NCI-H1417 (cell line): ENCODE measurements at regions not wholly inside any gene's neighbourhood (a gene's known extent, or its start where the extent isn't known, plus 50 kb on each side); places are given as distances from the start of the nearest gene placed in this dataset.

Experiments
- DNase-seq, 3 experiments: peaks; one replicate each; lab custom pipeline; 2025; lab: John Stamatoyannopoulos, UW

- no peak for DNase-seq
Measured at GRCh38 chr6:71396410-71396801, 107.8 kb downstream of the OGFRL1 start.

GRCh38 chr6:71399279-71399678 lies 110.7 kb downstream of the OGFRL1 start:
- no peak for DNase-seq

- no peak for DNase-seq
Measured at GRCh38 chr6:71400852-71401251, 112.2 kb downstream of the OGFRL1 start.

- DNase-seq, result no peak
Measured at GRCh38 chr6:71402096-71402495, 113.5 kb downstream of the OGFRL1 start.

GRCh38 chr6:71403422-71404134 lies 115.0 kb downstream of the OGFRL1 start:
- peak in 2 of 3 experiments; percentile 13 to 65 for DNase-seq

- DNase-seq, result no peak
Measured at GRCh38 chr6:71404145-71404966, 115.7 kb downstream of the OGFRL1 start.

GRCh38 chr6:71404967-71405278 lies 116.3 kb downstream of the OGFRL1 start:
- DNase-seq, result no peak

- DNase-seq, result no peak
Measured at GRCh38 chr6:71405416-71405815, 116.8 kb downstream of the OGFRL1 start.

- no peak for DNase-seq
Measured at GRCh38 chr6:71406865-71407860, 118.6 kb downstream of the OGFRL1 start.

GRCh38 chr6:71408787-71409723 lies 120.4 kb downstream of the OGFRL1 start:
- DNase-seq, result no peak

- no peak for DNase-seq
Measured at GRCh38 chr6:71410164-71410566, 121.6 kb downstream of the OGFRL1 start.

- no peak for DNase-seq
Measured at GRCh38 chr6:71410681-71411080, 122.1 kb downstream of the OGFRL1 start.

- DNase-seq, result no peak
Measured at GRCh38 chr6:71411882-71412281, 123.3 kb downstream of the OGFRL1 start.

GRCh38 chr6:71412559-71413140 lies 124.0 kb downstream of the OGFRL1 start:
- no peak for DNase-seq

- DNase-seq, result no peak
Measured at GRCh38 chr6:71414486-71414885, 125.9 kb downstream of the OGFRL1 start.

GRCh38 chr6:71419217-71420094 lies 130.8 kb downstream of the OGFRL1 start:
- DNase-seq, result peak in 1 of 3 experiments; percentile 37

GRCh38 chr6:71420095-71420692 lies 131.6 kb downstream of the OGFRL1 start:
- DNase-seq, result peak; percentile 7 to 89 (median 83)

- DNase-seq, result peak in 2 of 3 experiments; percentile 92 to 94
Measured at GRCh38 chr6:71420693-71421328, 132.2 kb downstream of the OGFRL1 start.

- DNase-seq, result peak in 1 of 3 experiments; percentile 18
Measured at GRCh38 chr6:71421611-71422010, 133.0 kb downstream of the OGFRL1 start.
